Adrenal gland (tissue), 5 donors: ENCODE measurements at regions not wholly inside any gene's neighbourhood (a gene's known extent, or its start where the extent isn't known, plus 50 kb on each side); places are given as distances from the start of the nearest gene placed in this dataset.

Source experiments
- CTCF ChIP-seq, 6 experiments: fragments of 450-650 bp in 4 of 6; fragments of 200-600 bp in 2 of 6; sonication (generic) in 1 of 6; IDR thresholded peaks; 1 replicate in 5 of 6; 2 replicates in 1 of 6; pipeline versions ENCODE4 v1.5.1 to v1.8.0; 2016 to 2021; ENCODE audit warnings: antibody characterized with exemption in 6 of 6, mild to moderate bottlenecking in 2 of 6, moderate library complexity in 1 of 6
- POLR2A ChIP-seq, 2 donors: fragments of 450-650 bp; IDR thresholded peaks; one replicate each; pipeline ENCODE4 v1.6.1; 2017; ENCODE audit warnings: antibody characterized with exemption in 2 of 2, mild to moderate bottlenecking in 2 of 2, moderate library complexity in 1 of 2
- donor health status: DM: no; HTN: no; CAD: no.

GRCh38 chr18:70698574-70698973 is 409.7 kb downstream of the SOCS6 start:
- TF ChIP-seq POLR2A (IDR thresholded peaks at IDR 0.05) = no peak
- TF ChIP-seq CTCF (IDR thresholded peaks at IDR 0.05) = no peak
